BE2C (cell line): ENCODE measurements at regions not wholly inside any gene's neighbourhood (a gene's known extent, or its start where the extent isn't known, plus 50 kb on each side); places are given as distances from the start of the nearest gene placed in this dataset.

Experiments
- DNase-seq: peaks from one replicate; pipeline ENCODE4 v3.0.0-alpha.2; 2020
- H3K27me3 ChIP-seq: fragments of 250-450 bp; sonication (Bioruptor Pico); 2 replicates; pipeline ENCODE4 v1.5.1; 2020; ENCODE audit warnings: mild to moderate bottlenecking
- H3K36me3 ChIP-seq: fragments of 250-450 bp; sonication (Bioruptor Pico); 2 replicates; pipeline ENCODE4 v1.5.1; 2020; ENCODE audit warnings: mild to moderate bottlenecking
- H3K4me1 ChIP-seq: fragments of 250-450 bp; sonication (Bioruptor Pico); 2 replicates; pipeline ENCODE4 v1.5.1; 2020
- H3K4me3 ChIP-seq: 2 replicates; pipeline ENCODE4 v1.5.1; 2011; ENCODE audit warnings: low read depth, low read length
- H3K9me3 ChIP-seq: fragments of 250-450 bp; sonication (Bioruptor Pico); 2 replicates; pipeline ENCODE4 v1.5.1; 2020
- CTCF ChIP-seq: IDR thresholded peaks from 2 replicates; pipeline ENCODE4 v1.5.1; 2012; ENCODE audit warnings: mild to moderate bottlenecking, low read depth, low read length

GRCh38 chr6:16964553-16965499, 137.0 kb upstream of the STMND1 start:
- TF ChIP-seq CTCF: peak; percentile 98
- peak; percentile 84 for DNase-seq
- H3K27me3 ChIP-seq: no peaks in the 10 kb centered on the region
- no peaks in the 10 kb centered on the region for H3K4me1 ChIP-seq
- no peaks in the 10 kb centered on the region for H3K36me3 ChIP-seq
- peak overlapping the region; percentile 45 for H3K4me3 ChIP-seq
- no peaks in the 10 kb centered on the region for H3K9me3 ChIP-seq

- no peak for DNase-seq
- no peaks in the 10 kb centered on the region for H3K9me3 ChIP-seq
- no peaks in the 10 kb centered on the region for H3K36me3 ChIP-seq
- H3K4me3 ChIP-seq: no peak overlapping the region
- H3K27me3 ChIP-seq: no peaks in the 10 kb centered on the region
- no peaks in the 10 kb centered on the region for H3K4me1 ChIP-seq
- TF ChIP-seq CTCF: no peak
Measured at GRCh38 chr6:16961577-16961976, 140.3 kb upstream of the STMND1 start.

DNA sequence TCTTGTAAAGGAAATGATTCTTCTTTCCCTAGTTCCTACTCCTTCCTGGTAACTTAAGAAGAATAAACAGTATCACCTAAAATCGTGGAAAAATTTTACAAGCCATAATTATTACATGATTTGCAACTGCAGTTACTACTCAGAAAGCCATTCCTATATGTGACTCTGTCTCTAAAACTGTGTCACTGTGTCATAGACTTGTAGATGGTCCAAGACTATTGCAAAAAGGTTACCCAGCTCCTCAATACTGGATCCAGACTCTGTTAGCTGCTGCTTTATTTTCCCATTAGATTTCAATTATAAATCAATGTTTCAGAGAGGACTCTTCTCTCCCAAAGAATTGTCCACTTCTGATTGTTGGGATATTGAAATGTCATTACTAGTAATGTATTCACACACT, 142.1 kb upstream of the STMND1 start:
- TF ChIP-seq CTCF: no peak
- H3K4me3 ChIP-seq: no peak overlapping the region
- H3K4me1 ChIP-seq: no peaks in the 10 kb centered on the region
- no peak for DNase-seq
- H3K27me3 ChIP-seq: no peaks in the 10 kb centered on the region
- no peaks in the 10 kb centered on the region for H3K36me3 ChIP-seq
- no peaks in the 10 kb centered on the region for H3K9me3 ChIP-seq

DNA sequence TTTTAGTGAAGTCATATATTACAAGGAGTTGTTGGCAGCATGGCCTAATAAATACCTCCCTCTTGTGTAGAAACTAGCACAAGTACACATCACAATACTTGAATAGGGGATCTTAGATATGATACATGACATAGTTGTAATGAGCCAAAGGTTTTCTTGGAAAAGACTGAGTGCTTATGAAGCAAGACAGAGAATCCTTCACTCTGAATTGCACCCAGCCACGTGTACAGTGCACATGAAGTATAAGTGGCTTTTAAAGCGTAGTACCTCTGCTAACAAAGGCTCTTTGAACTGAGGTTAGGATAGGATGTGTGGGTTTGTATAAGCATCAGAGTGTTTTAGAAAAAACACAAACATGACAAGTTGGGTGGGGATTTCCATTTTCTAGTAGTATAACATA, 145.5 kb upstream of the STMND1 start:
- H3K36me3 ChIP-seq: no peaks in the 10 kb centered on the region
- no peaks in the 10 kb centered on the region for H3K27me3 ChIP-seq
- no peaks in the 10 kb centered on the region for H3K4me1 ChIP-seq
- no peak overlapping the region for H3K4me3 ChIP-seq
- DNase-seq: no peak
- no peak for TF ChIP-seq CTCF
- no peaks in the 10 kb centered on the region for H3K9me3 ChIP-seq

GRCh38 chr6:16955899-16956298, 146.0 kb upstream of the STMND1 start:
- no peak overlapping the region for H3K4me3 ChIP-seq
- H3K4me1 ChIP-seq: no peaks in the 10 kb centered on the region
- DNase-seq: no peak
- no peak for TF ChIP-seq CTCF
- H3K36me3 ChIP-seq: no peaks in the 10 kb centered on the region
- H3K27me3 ChIP-seq: no peaks in the 10 kb centered on the region
- no peaks in the 10 kb centered on the region for H3K9me3 ChIP-seq

DNA sequence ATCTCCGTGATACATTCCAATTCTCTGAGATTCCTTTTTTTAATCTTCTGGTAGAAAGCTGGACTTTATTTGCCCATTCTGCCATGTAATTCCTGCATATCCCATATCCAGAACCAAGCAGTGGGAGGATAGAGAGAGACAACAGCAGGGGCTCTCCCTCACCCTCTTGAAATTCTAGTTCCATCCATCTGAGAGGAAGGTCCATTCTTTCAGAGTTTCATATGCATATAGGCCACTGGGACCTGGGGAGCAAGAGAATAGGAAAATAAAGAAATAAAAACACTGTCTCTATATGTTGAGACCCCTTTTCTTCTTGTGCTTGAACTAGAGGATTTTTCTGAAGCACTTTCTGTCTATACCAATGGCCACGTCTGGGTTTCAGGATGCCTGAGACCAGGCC, 147.9 kb upstream of the STMND1 start:
- H3K27me3 ChIP-seq: no peaks in the 10 kb centered on the region
- no peak for DNase-seq
- H3K36me3 ChIP-seq: no peaks in the 10 kb centered on the region

More for the DNA sequence above, 147.9 kb upstream of the STMND1 start:
- Histone ChIP-seq H3K4me3 (no peak overlapping the region), H3K4me1 (no peaks in the 10 kb centered on the region), H3K9me3 (no peaks in the 10 kb centered on the region)
- no peak for TF ChIP-seq CTCF
